Loucy (cell line): ENCODE measurements at regions not wholly inside any gene's neighbourhood (a gene's known extent, or its start where the extent isn't known, plus 50 kb on each side); places are given as distances from the start of the nearest gene placed in this dataset.

Experiments
- H2AFZ ChIP-seq: fragments of 200-600 bp; sonication (generic); 2 replicates; pipeline ENCODE4 v1.6.0; 2016; ENCODE audit warnings: antibody characterized with exemption, mild to moderate bottlenecking, low read length, moderate library complexity
- H3F3A ChIP-seq: fragments of 200-600 bp; 2 replicates; pipeline ENCODE4 v1.6.0; 2016; ENCODE audit warnings: antibody characterized with exemption, low read depth, mild to moderate bottlenecking
- H3K27me3 ChIP-seq: fragments of 200-600 bp; sonication (generic); 2 replicates; pipeline ENCODE4 v1.6.1; 2014; ENCODE audit warnings: low read length, mild to moderate bottlenecking; ENCODE audit not compliant: insufficient read depth, poor library complexity, severe bottlenecking
- H3K36me3 ChIP-seq: fragments of 200-600 bp; sonication (generic); 2 replicates; pipeline ENCODE4 v1.6.1; 2016; ENCODE audit warnings: low read length; ENCODE audit not compliant: insufficient read depth
- H3K4me1 ChIP-seq: fragments of 200-600 bp; sonication (generic); 2 replicates; pipeline ENCODE4 v1.5.1; 2014; ENCODE audit warnings: low read length, mild to moderate bottlenecking; ENCODE audit not compliant: insufficient read depth, poor library complexity, severe bottlenecking
- H3K4me2 ChIP-seq: fragments of 200-600 bp; sonication (generic); 2 replicates; pipeline ENCODE4 v1.6.0; 2014; ENCODE audit warnings: antibody characterized with exemption, low read length, low read depth, mild to moderate bottlenecking; ENCODE audit not compliant: poor library complexity, severe bottlenecking
- H3K4me3 ChIP-seq: fragments of 200-600 bp; sonication (generic); 2 replicates; pipeline ENCODE4 v1.5.1; 2014; ENCODE audit warnings: low read length, mild to moderate bottlenecking, mixed read lengths; ENCODE audit not compliant: poor library complexity, severe bottlenecking
- H3K79me2 ChIP-seq: fragments of 200-600 bp; sonication (generic); 2 replicates; pipeline ENCODE4 v1.6.1; 2014; ENCODE audit warnings: low read length; ENCODE audit not compliant: insufficient read depth
- H3K9ac ChIP-seq: fragments of 200-600 bp; sonication (generic); 2 replicates; pipeline ENCODE4 v1.6.0; 2014; ENCODE audit warnings: mild to moderate bottlenecking, low read depth, low read length, moderate library complexity; ENCODE audit not compliant: poor library complexity, severe bottlenecking
- H3K9me2 ChIP-seq: fragments of 200-600 bp; sonication (generic); replicated peaks from 2 replicates; pipeline ENCODE4 v1.6.1; 2016; ENCODE audit warnings: low read depth, low read length, mixed read lengths
- H3K9me3 ChIP-seq: fragments of 200-600 bp; sonication (generic); 2 replicates; pipeline ENCODE4 v1.6.1; 2014; ENCODE audit warnings: mild to moderate bottlenecking, antibody characterized with exemption, low read length, low read depth; ENCODE audit not compliant: insufficient read depth
- H4K20me1 ChIP-seq: fragments of 200-600 bp; sonication (generic); 2 replicates; pipeline ENCODE4 v1.6.0; 2014; ENCODE audit warnings: antibody characterized with exemption, low read length, mild to moderate bottlenecking; ENCODE audit not compliant: insufficient read depth, poor library complexity, severe bottlenecking
- EZH2phosphoT487 ChIP-seq: fragments of 200-600 bp; IDR thresholded peaks from 2 replicates; pipeline ENCODE4 v1.6.1; 2018; ENCODE audit warnings: antibody characterized with exemption, mild to moderate bottlenecking, moderate library complexity, borderline replicate concordance
- TF ChIP-seq, protein P1 (sequence below): fragments of 200-600 bp; sonication (generic); conservative IDR thresholded peaks from 2 replicates; pipeline ENCODE4 v1.5.1; 2014; ENCODE audit warnings: mild to moderate bottlenecking, antibody characterized with exemption, low read length

DNA sequence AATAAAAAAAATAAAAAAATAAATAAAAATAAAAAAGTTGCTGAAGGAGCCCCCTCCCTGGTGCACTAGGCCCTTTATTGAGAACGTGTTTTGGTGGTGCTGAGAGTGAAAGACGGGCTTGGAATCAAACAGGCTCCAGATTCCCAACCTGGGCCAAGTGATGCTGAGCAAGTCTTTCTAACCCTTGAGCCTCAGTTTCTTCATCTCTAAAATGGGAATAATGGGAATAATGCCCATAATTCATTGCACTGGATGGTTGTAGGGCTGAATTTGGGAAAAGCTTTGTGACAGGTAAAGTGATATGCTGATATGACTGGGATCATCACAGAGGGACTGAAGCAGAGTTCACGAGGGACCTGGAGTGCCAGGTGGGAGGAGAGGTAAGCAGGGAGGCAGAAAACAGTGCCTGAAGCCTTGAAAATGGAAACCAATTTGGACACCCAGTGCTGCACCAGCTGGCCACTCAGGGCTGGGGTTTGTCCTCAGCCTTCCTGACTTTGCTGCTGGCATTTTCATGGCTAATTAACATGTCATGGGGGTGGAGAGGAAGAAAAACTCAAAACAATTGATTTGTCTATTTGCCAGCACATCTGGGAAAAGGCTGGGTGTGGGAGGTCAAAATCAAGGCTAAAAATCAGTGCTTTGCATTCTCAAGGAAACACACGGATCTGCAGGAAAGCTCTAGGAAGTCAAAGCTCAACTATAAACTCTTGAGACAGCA, 241.3 kb downstream of the LOXHD1 start:
- no peaks in the 10 kb centered on the region for H3K27me3 ChIP-seq
- H3K9me2 ChIP-seq = no peaks in the 10 kb centered on the region
- TF ChIP-seq, protein P1, sequence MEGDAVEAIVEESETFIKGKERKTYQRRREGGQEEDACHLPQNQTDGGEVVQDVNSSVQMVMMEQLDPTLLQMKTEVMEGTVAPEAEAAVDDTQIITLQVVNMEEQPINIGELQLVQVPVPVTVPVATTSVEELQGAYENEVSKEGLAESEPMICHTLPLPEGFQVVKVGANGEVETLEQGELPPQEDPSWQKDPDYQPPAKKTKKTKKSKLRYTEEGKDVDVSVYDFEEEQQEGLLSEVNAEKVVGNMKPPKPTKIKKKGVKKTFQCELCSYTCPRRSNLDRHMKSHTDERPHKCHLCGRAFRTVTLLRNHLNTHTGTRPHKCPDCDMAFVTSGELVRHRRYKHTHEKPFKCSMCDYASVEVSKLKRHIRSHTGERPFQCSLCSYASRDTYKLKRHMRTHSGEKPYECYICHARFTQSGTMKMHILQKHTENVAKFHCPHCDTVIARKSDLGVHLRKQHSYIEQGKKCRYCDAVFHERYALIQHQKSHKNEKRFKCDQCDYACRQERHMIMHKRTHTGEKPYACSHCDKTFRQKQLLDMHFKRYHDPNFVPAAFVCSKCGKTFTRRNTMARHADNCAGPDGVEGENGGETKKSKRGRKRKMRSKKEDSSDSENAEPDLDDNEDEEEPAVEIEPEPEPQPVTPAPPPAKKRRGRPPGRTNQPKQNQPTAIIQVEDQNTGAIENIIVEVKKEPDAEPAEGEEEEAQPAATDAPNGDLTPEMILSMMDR = no peak
- no peak for TF ChIP-seq EZH2phosphoT487
- H3K9me3 ChIP-seq = no peaks in the 10 kb centered on the region
- H3K9ac ChIP-seq = no peak overlapping the region
- H3K79me2 ChIP-seq = no peaks in the 10 kb centered on the region
- no peak overlapping the region for H3K4me2 ChIP-seq
- H2AFZ ChIP-seq = no peak overlapping the region
- H3K4me1 ChIP-seq = peaks cover 10% of the 10 kb centered on the region
- H4K20me1 ChIP-seq = no peaks in the 10 kb centered on the region
- H3F3A ChIP-seq = no peaks in the 10 kb centered on the region
- no peak overlapping the region for H3K4me3 ChIP-seq
- H3K36me3 ChIP-seq = no peaks in the 10 kb centered on the region

GRCh38 chr18:46416706-46417638, 240.0 kb downstream of the LOXHD1 start:
- TF ChIP-seq EZH2phosphoT487 = no peak
- TF ChIP-seq, protein P1 = no peak
- Histone ChIP-seq H3F3A (no peaks in the 10 kb centered on the region), H3K36me3 (no peaks in the 10 kb centered on the region), H3K4me2 (no peak overlapping the region), H2AFZ (no peak overlapping the region), H3K4me1 (peaks cover 10% of the 10 kb centered on the region), H3K4me3 (no peak overlapping the region), H3K79me2 (no peaks in the 10 kb centered on the region), H4K20me1 (no peaks in the 10 kb centered on the region), H3K9me2 (no peaks in the 10 kb centered on the region), H3K27me3 (no peaks in the 10 kb centered on the region), H3K9ac (no peak overlapping the region), H3K9me3 (no peaks in the 10 kb centered on the region)

DNA sequence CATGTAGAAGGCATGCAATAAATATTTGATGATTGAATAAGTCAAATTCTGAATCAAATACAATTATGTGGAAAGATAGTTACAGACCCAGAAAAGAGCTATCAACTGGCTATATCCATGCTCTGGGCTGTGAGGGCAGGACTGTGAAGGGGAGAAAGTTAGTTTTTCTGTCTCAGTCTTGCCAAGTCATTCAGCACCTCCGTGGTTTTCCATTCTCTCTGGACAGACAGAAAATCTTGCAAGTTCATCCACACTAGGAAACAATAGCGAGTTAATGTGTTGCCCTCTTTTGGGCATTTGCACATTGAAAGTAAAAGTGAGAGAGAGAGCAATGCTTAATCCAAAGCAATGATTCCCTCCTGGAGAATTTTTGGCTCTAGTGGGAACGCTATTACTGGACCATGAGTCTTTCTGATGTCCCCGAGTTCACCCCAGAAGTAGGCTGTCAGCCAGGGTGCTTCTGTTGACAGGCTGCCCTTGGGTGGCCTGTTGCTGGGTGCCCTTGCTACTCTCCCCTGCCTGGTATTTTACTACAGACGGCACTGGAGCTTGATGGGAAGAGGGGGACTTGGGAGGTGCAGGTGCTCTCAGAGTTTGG, 238.3 kb downstream of the LOXHD1 start:
- no peaks in the 10 kb centered on the region for H3F3A ChIP-seq
- no peaks in the 10 kb centered on the region for H3K9me3 ChIP-seq
- TF ChIP-seq EZH2phosphoT487 = no peak
- TF ChIP-seq, protein P1 = no peak
- no peaks in the 10 kb centered on the region for H4K20me1 ChIP-seq
- no peaks in the 10 kb centered on the region for H3K27me3 ChIP-seq
- no peak overlapping the region for H3K4me3 ChIP-seq
- H3K9me2 ChIP-seq = no peaks in the 10 kb centered on the region
- no peaks in the 10 kb centered on the region for H3K36me3 ChIP-seq
- H3K4me2 ChIP-seq = no peak overlapping the region
- no peak overlapping the region for H3K9ac ChIP-seq
- H3K79me2 ChIP-seq = no peaks in the 10 kb centered on the region
- no peak overlapping the region for H2AFZ ChIP-seq
- peaks cover 10% of the 10 kb centered on the region for H3K4me1 ChIP-seq
